Sigmoid colon (tissue), 6 donors: ENCODE measurements at regions not wholly inside any gene's neighbourhood (a gene's known extent, or its start where the extent isn't known, plus 50 kb on each side); places are given as distances from the start of the nearest gene placed in this dataset.

Experiments
- DNase-seq: peaks from one replicate; pipeline ENCODE4 v3.0.0-alpha.2; 2019
- H3K27ac ChIP-seq, 4 donors: fragments of 200-600 bp; sonication (generic); one replicate each; pipeline ENCODE4 v1.5.1; 2016 to 2019; ENCODE audit warnings: mild to moderate bottlenecking in 1 of 4
- H3K27me3 ChIP-seq, 3 donors: fragments of 200-600 bp; sonication (generic); one replicate each; pipeline ENCODE4 v1.5.1; 2019; ENCODE audit warnings: mild to moderate bottlenecking in 1 of 3
- H3K36me3 ChIP-seq, 4 donors: fragments of 200-600 bp; sonication (generic); one replicate each; pipeline ENCODE4 v1.5.1; 2016 to 2019
- H3K4me1 ChIP-seq, 4 donors: fragments of 200-600 bp; sonication (generic); one replicate each; pipeline ENCODE4 v1.5.1; 2017 to 2019
- H3K4me3 ChIP-seq, 4 donors: fragments of 200-600 bp; sonication (generic); one replicate each; pipeline ENCODE4 v1.5.1; 2017 to 2019; ENCODE audit warnings: mild to moderate bottlenecking in 2 of 4, moderate library complexity in 1 of 4
- H3K9me3 ChIP-seq, 4 donors: fragments of 200-600 bp in 3 of 4; sonication (generic) in 3 of 4; one replicate each; pipeline versions ENCODE4 v1.5.1 to v1.6.1; 2013 to 2019
- CTCF ChIP-seq, 4 experiments: fragments of 450-650 bp in 3 of 4; fragments of 200-600 bp in 1 of 4; IDR thresholded peaks; one replicate each; pipeline ENCODE4 v1.5.1; 2016 to 2019; ENCODE audit warnings: antibody characterized with exemption in 4 of 4, mild to moderate bottlenecking in 3 of 4, moderate library complexity in 2 of 4
- EP300 ChIP-seq, 4 donors: sonication (generic); formaldehyde crosslinking; IDR thresholded peaks; one replicate each; pipeline ENCODE4 v1.6.1; 2017; ENCODE audit warnings: antibody characterized with exemption in 4 of 4
- POLR2A ChIP-seq, 2 donors: fragments of 450-650 bp; IDR thresholded peaks; one replicate each; pipeline ENCODE4 v1.6.1; 2016; ENCODE audit warnings: antibody characterized with exemption in 2 of 2, mild to moderate bottlenecking in 2 of 2, moderate library complexity in 2 of 2
- POLR2AphosphoS5 ChIP-seq, 4 donors: sonication (generic); formaldehyde crosslinking; IDR thresholded peaks; one replicate each; pipeline ENCODE4 v1.6.1; 2017; ENCODE audit warnings: antibody characterized with exemption in 4 of 4
- WGBS, 2 donors: extraction: QIAGEN DNeasy Blood & Tissue Kit; methylation state at CpG; one replicate each; pipeline ENCODE4 v1.1.7; 2013; 5-methylcytosine and 5-hydroxymethylcytosine counted together
- intact Hi-C: fragments of 100-400 bp; cut with DNase I; formaldehyde crosslinking; loops from one replicate; pipeline ENCODE4 v1.15.1; 2023
- donor health status: healthy with polysubstance abuse.
- donor health status: healthy.

- DNase-seq = no peak
- Histone ChIP-seq H3K27me3 (no peaks in the 10 kb centered on the region), H3K4me1 (peaks cover 0 to 7% (median 3%) of the 10 kb centered on the region in 4 donors), H3K27ac (no peak overlapping the region), H3K36me3 (no peaks in the 10 kb centered on the region), H3K4me3 (no peak overlapping the region), H3K9me3 (peaks cover 0 to 8% (median 4%) of the 10 kb centered on the region in 4 donors)
- WGBS, 2 donors = 76 to 85% methylated on average over 4 of the region's 4 CpGs
- intact Hi-C loops = no loop called here
- TF ChIP-seq CTCF (IDR thresholded peaks at IDR 0.05) = no peak
- TF ChIP-seq EP300 (IDR thresholded peaks at IDR 0.05) = no peak
- no peak for TF ChIP-seq POLR2AphosphoS5 (IDR thresholded peaks at IDR 0.05)
- no peak for TF ChIP-seq POLR2A (IDR thresholded peaks at IDR 0.05)
Observed at GRCh38 chr5:28448791-28449190, 1410.4 kb upstream of the CDH9 start.

DNA sequence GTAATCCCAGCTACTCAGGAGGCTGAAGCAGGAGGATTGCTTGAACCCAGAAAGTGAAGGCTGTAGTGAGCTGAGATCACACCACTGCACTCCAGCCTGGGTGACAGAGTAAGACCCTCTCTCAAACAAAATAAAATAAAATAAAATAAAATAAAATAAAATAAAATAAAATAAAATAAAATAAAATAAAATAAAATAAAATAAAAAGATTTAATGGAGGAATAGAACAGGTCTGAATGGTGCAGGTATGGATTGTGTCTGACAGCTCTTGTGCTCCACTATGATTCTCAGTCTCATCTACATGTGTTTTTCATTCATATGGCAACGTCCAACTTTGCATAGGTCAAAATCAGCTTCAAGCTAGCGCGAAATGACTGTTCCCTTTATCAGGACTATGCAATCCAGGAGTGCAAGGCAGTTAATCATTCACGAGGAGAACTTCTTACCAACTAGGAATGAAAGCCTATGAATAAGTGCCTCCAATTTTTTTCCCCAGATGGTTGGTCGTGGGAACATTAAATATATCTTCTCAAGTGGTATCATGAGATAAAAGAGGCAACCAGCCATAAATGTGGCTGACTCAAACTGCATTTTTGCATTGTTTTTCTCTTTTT, 1392.3 kb upstream of the CDH9 start:
- no peaks in the 10 kb centered on the region for H3K4me1 ChIP-seq
- no peaks in the 10 kb centered on the region for H3K36me3 ChIP-seq
- H3K9me3 ChIP-seq = no peaks in the 10 kb centered on the region
- no peak for TF ChIP-seq EP300 (IDR thresholded peaks at IDR 0.05)
- no peak for TF ChIP-seq POLR2AphosphoS5 (IDR thresholded peaks at IDR 0.05)
- TF ChIP-seq POLR2A (IDR thresholded peaks at IDR 0.05) = no peak
- no peak for TF ChIP-seq CTCF (IDR thresholded peaks at IDR 0.05)
- no peaks in the 10 kb centered on the region for H3K27me3 ChIP-seq
- WGBS, 2 donors = 50 to 70% methylated on average over 5 of the region's 5 CpGs
- H3K27ac ChIP-seq = no peak overlapping the region
- intact Hi-C loops = no loop called here
- DNase-seq = no peak
- no peak overlapping the region for H3K4me3 ChIP-seq

DNA sequence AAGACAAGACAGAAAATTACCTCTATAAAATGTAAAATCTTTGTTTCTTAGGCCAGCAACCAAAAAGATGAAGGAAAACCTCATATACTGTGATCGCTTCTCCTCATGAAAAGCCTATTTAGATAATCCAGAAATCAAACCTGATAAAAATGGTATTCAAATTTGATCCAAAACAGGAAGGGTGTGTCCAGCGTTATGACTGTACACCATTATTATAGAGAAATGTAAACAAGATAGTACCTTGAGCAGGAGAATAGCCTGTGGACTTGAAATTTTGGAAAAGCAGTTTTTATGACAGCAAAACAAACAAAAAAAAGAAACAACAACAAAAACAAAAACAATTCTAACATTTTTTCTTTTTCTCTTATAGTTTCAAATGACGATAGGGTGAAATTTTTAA, 1382.8 kb upstream of the CDH9 start:
- TF ChIP-seq CTCF (IDR thresholded peaks at IDR 0.05) = no peak
- TF ChIP-seq POLR2A (IDR thresholded peaks at IDR 0.05) = no peak
- no peak for TF ChIP-seq POLR2AphosphoS5 (IDR thresholded peaks at IDR 0.05)
- no peak for TF ChIP-seq EP300 (IDR thresholded peaks at IDR 0.05)
- intact Hi-C loops = no loop called here
- no peak for DNase-seq
- 72 to 79% methylated on average over 3 of the region's 3 CpGs for WGBS, 2 donors
- Histone ChIP-seq H3K27me3 (no peaks in the 10 kb centered on the region), H3K9me3 (peaks cover 0 to 2% (median 0%) of the 10 kb centered on the region in 4 donors), H3K4me1 (no peaks in the 10 kb centered on the region), H3K36me3 (no peaks in the 10 kb centered on the region), H3K27ac (no peak overlapping the region), H3K4me3 (no peak overlapping the region)

DNA sequence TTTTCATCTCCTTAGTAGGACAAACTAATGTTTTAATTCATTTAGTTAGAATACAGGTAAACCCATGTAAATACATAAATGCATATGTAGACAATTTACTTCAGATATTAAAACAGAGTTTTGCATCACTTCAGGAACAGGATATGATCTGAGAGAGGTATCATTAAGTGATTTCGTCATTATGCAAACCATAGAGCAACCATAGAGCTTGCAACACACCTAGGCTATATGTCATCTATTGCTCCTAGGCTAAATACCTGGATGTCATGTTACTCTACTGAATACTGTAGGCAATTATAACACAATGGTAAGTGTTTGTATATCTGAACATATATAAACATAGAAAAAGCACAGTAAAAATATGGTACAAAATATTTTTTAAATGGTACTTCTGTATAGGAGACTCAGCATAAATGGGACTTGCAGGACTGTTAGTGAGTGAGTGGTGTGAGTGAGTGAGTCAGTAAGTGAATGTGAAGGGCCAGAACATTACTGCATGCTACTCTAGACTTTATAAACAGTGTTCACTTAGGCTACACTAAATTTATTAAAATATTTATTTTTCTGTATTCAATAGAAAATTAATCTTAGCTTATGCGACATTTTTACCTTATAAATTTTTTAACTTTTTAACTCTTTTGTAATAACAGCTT, 1377.5 kb upstream of the CDH9 start:
- Histone ChIP-seq H3K4me3 (no peak overlapping the region), H3K27me3 (no peaks in the 10 kb centered on the region), H3K27ac (no peak overlapping the region), H3K36me3 (no peaks in the 10 kb centered on the region), H3K4me1 (no peaks in the 10 kb centered on the region), H3K9me3 (no peaks in the 10 kb centered on the region)
- 80 to 86% methylated on average over 2 of the region's 2 CpGs for WGBS, 2 donors
- no peak for TF ChIP-seq EP300 (IDR thresholded peaks at IDR 0.05)
- no peak for TF ChIP-seq POLR2A (IDR thresholded peaks at IDR 0.05)
- no peak for TF ChIP-seq CTCF (IDR thresholded peaks at IDR 0.05)
- no peak for TF ChIP-seq POLR2AphosphoS5 (IDR thresholded peaks at IDR 0.05)
- DNase-seq = no peak
- intact Hi-C loops = no loop called here
